RPMI7951 (cell line): ENCODE measurements at regions not wholly inside any gene's neighbourhood (a gene's known extent, or its start where the extent isn't known, plus 50 kb on each side); places are given as distances from the start of the nearest gene placed in this dataset.
A peak's percentile ranks its signal among the peaks of the same experiment; 100 is the strongest.
"Not testable (repeated sequence)": the region's sequence is repeated elsewhere in the genome, so short reads cannot be mapped to it uniquely, and the experiment has no call there.

Experiments used
- DNase-seq: peaks from one replicate; pipeline ENCODE4 v3.0.0-alpha.2; 2012; ENCODE audit warnings: low read depth

GRCh38 chr12:95358111-95359083, 115.6 kb upstream of the METAP2 start:
- DNase-seq, result no peak

- no peak for DNase-seq
These were observed 108.0 kb upstream of the METAP2 start for GRCh38 chr12:95365912-95366311.

- no peak for DNase-seq
These were observed 105.0 kb upstream of the METAP2 start for GRCh38 chr12:95368931-95369330.

GRCh38 chr12:95371571-95371970, 102.4 kb upstream of the METAP2 start:
- DNase-seq, result no peak

- not testable (repeated sequence) for DNase-seq
These were observed 94.5 kb upstream of the METAP2 start for GRCh38 chr12:95379481-95379880.

GRCh38 chr12:95380334-95380733, 93.6 kb upstream of the METAP2 start:
- not testable (repeated sequence) for DNase-seq

- no peak for DNase-seq
These were observed 92.8 kb upstream of the METAP2 start for GRCh38 chr12:95380997-95381786.

GRCh38 chr12:95383920-95384319, 90.0 kb upstream of the METAP2 start:
- DNase-seq, result peak; percentile 39

- no peak for DNase-seq
These were observed 89.2 kb upstream of the METAP2 start for GRCh38 chr12:95384785-95385184.

- DNase-seq, result peak; percentile 29
These were observed 88.5 kb upstream of the METAP2 start for GRCh38 chr12:95385246-95386035.

- DNase-seq, result no peak
These were observed 87.9 kb upstream of the METAP2 start for GRCh38 chr12:95386051-95386450.

- DNase-seq, result not testable (repeated sequence)
These were observed 85.7 kb upstream of the METAP2 start for GRCh38 chr12:95388260-95388659.

GRCh38 chr12:95390192-95390591, 83.8 kb upstream of the METAP2 start:
- no peak for DNase-seq

GRCh38 chr12:95390932-95391331, 83.0 kb upstream of the METAP2 start:
- no peak for DNase-seq

- no peak for DNase-seq
These were observed 80.7 kb upstream of the METAP2 start for GRCh38 chr12:95393191-95393790.

GRCh38 chr12:95395696-95396095, 78.3 kb upstream of the METAP2 start:
- no peak for DNase-seq

GRCh38 chr12:95396849-95397468, 77.0 kb upstream of the METAP2 start:
- peak; percentile 30 for DNase-seq

- no peak for DNase-seq
These were observed 76.4 kb upstream of the METAP2 start for GRCh38 chr12:95397571-95397970.

GRCh38 chr12:95402096-95402495, 71.9 kb upstream of the METAP2 start:
- no peak for DNase-seq

- no peak for DNase-seq
These were observed 65.8 kb upstream of the METAP2 start for GRCh38 chr12:95408201-95408600.

- no peak for DNase-seq
These were observed 62.9 kb upstream of the METAP2 start for GRCh38 chr12:95411057-95411456.
